ENCODE measurements at regions not wholly inside any gene's neighbourhood (a gene's known extent, or its start where the extent isn't known, plus 50 kb on each side); places are given as distances from the start of the nearest gene placed in this dataset.

GRCh38 chr14:54048736-54049135 lies 92.1 kb upstream of the BMP4 start:
- H3K27ac ChIP-seq (ENCODE audit: low read length): no peak overlapping the region
- H3K27me3 ChIP-seq (ENCODE audit: low read depth, low read length): no peaks in the 10 kb centered on the region
- H3K36me3 ChIP-seq (ENCODE audit: control insufficient read depth in 1 of 2, insufficient read depth in 2 of 2, low read length in 2 of 2): no peaks in the 10 kb centered on the region
- H3K4me3 ChIP-seq (ENCODE audit: low read depth in 1 of 2, low read length in 2 of 2): no peak overlapping the region
- no peaks in the 10 kb centered on the region for H3K9me3 ChIP-seq (ENCODE audit: control insufficient read depth in 1 of 2, low read length in 2 of 2)
- H3K4me1 ChIP-seq (ENCODE audit: control insufficient read depth in 1 of 2, insufficient read depth in 2 of 2, low read length in 2 of 2): no peaks in the 10 kb centered on the region

GRCh38 chr14:54050759-54051158 lies 94.1 kb upstream of the BMP4 start:
- no peak overlapping the region for H3K27ac ChIP-seq (ENCODE audit: low read length)
- H3K36me3 ChIP-seq (ENCODE audit: control insufficient read depth in 1 of 2, insufficient read depth in 2 of 2, low read length in 2 of 2): no peaks in the 10 kb centered on the region
- H3K27me3 ChIP-seq (ENCODE audit: low read depth, low read length): no peaks in the 10 kb centered on the region
- H3K4me1 ChIP-seq (ENCODE audit: control insufficient read depth in 1 of 2, insufficient read depth in 2 of 2, low read length in 2 of 2): no peaks in the 10 kb centered on the region
- H3K9me3 ChIP-seq (ENCODE audit: control insufficient read depth in 1 of 2, low read length in 2 of 2): no peaks in the 10 kb centered on the region
- no peak overlapping the region for H3K4me3 ChIP-seq (ENCODE audit: low read depth in 1 of 2, low read length in 2 of 2)

GRCh38 chr14:54052696-54053385 lies 96.2 kb upstream of the BMP4 start:
- H3K4me1 ChIP-seq (ENCODE audit: control insufficient read depth in 1 of 2, insufficient read depth in 2 of 2, low read length in 2 of 2): no peaks in the 10 kb centered on the region
- no peaks in the 10 kb centered on the region for H3K27me3 ChIP-seq (ENCODE audit: low read depth, low read length)
- H3K9me3 ChIP-seq (ENCODE audit: control insufficient read depth in 1 of 2, low read length in 2 of 2): no peaks in the 10 kb centered on the region
- no peaks in the 10 kb centered on the region for H3K36me3 ChIP-seq (ENCODE audit: control insufficient read depth in 1 of 2, insufficient read depth in 2 of 2, low read length in 2 of 2)
- no peak overlapping the region for H3K4me3 ChIP-seq (ENCODE audit: low read depth in 1 of 2, low read length in 2 of 2)
- no peak overlapping the region for H3K27ac ChIP-seq (ENCODE audit: low read length)

GRCh38 chr14:54053386-54053745 lies 96.7 kb upstream of the BMP4 start:
- Histone ChIP-seq H3K4me1 (ENCODE audit: control insufficient read depth in 1 of 2, insufficient read depth in 2 of 2, low read length in 2 of 2) (no peaks in the 10 kb centered on the region), H3K27me3 (ENCODE audit: low read depth, low read length) (no peaks in the 10 kb centered on the region), H3K36me3 (ENCODE audit: control insufficient read depth in 1 of 2, insufficient read depth in 2 of 2, low read length in 2 of 2) (no peaks in the 10 kb centered on the region), H3K4me3 (ENCODE audit: low read depth in 1 of 2, low read length in 2 of 2) (no peak overlapping the region), H3K27ac (ENCODE audit: low read length) (no peak overlapping the region), H3K9me3 (ENCODE audit: control insufficient read depth in 1 of 2, low read length in 2 of 2) (no peaks in the 10 kb centered on the region)

- Histone ChIP-seq H3K4me3 (ENCODE audit: low read depth in 1 of 2, low read length in 2 of 2) (no peak overlapping the region), H3K27me3 (ENCODE audit: low read depth, low read length) (no peaks in the 10 kb centered on the region), H3K36me3 (ENCODE audit: control insufficient read depth in 1 of 2, insufficient read depth in 2 of 2, low read length in 2 of 2) (no peaks in the 10 kb centered on the region), H3K27ac (ENCODE audit: low read length) (no peak overlapping the region), H3K4me1 (ENCODE audit: control insufficient read depth in 1 of 2, insufficient read depth in 2 of 2, low read length in 2 of 2) (no peaks in the 10 kb centered on the region), H3K9me3 (ENCODE audit: control insufficient read depth in 1 of 2, low read length in 2 of 2) (no peaks in the 10 kb centered on the region)
Measured at GRCh38 chr14:54058505-54058904, 101.9 kb upstream of the BMP4 start.

GRCh38 chr14:54083549-54084239 lies 127.1 kb upstream of the BMP4 start:
- H3K4me1 ChIP-seq (ENCODE audit: control insufficient read depth in 1 of 2, insufficient read depth in 2 of 2, low read length in 2 of 2): no peaks in the 10 kb centered on the region
- no peaks in the 10 kb centered on the region for H3K36me3 ChIP-seq (ENCODE audit: control insufficient read depth in 1 of 2, insufficient read depth in 2 of 2, low read length in 2 of 2)
- H3K4me3 ChIP-seq (ENCODE audit: low read depth in 1 of 2, low read length in 2 of 2): no peak overlapping the region

GRCh38 chr14:54085232-54085761 lies 128.7 kb upstream of the BMP4 start:
- H3K36me3 ChIP-seq (ENCODE audit: control insufficient read depth in 1 of 2, insufficient read depth in 2 of 2, low read length in 2 of 2): no peaks in the 10 kb centered on the region
- H3K27me3 ChIP-seq (ENCODE audit: low read depth, low read length): no peaks in the 10 kb centered on the region
- no peaks in the 10 kb centered on the region for H3K4me1 ChIP-seq (ENCODE audit: control insufficient read depth in 1 of 2, insufficient read depth in 2 of 2, low read length in 2 of 2)
- no peak overlapping the region for H3K4me3 ChIP-seq (ENCODE audit: low read depth in 1 of 2, low read length in 2 of 2)
- H3K9me3 ChIP-seq (ENCODE audit: control insufficient read depth in 1 of 2, low read length in 2 of 2): peaks cover 0 to 4% of the 10 kb centered on the region in 2 donors
- H3K27ac ChIP-seq (ENCODE audit: low read length): no peak overlapping the region

More at GRCh38 chr14:54083549-54084239, 127.1 kb upstream of the BMP4 start:
- Histone ChIP-seq H3K27me3 (ENCODE audit: low read depth, low read length) (no peaks in the 10 kb centered on the region), H3K9me3 (ENCODE audit: control insufficient read depth in 1 of 2, low read length in 2 of 2) (peaks cover 0 to 4% of the 10 kb centered on the region in 2 donors), H3K27ac (ENCODE audit: low read length) (no peak overlapping the region)

GRCh38 chr14:54085841-54086240 lies 129.2 kb upstream of the BMP4 start:
- Histone ChIP-seq H3K27me3 (ENCODE audit: low read depth, low read length) (no peaks in the 10 kb centered on the region), H3K36me3 (ENCODE audit: control insufficient read depth in 1 of 2, insufficient read depth in 2 of 2, low read length in 2 of 2) (no peaks in the 10 kb centered on the region), H3K4me3 (ENCODE audit: low read depth in 1 of 2, low read length in 2 of 2) (no peak overlapping the region), H3K27ac (ENCODE audit: low read length) (no peak overlapping the region), H3K9me3 (ENCODE audit: control insufficient read depth in 1 of 2, low read length in 2 of 2) (peaks cover 0 to 7% of the 10 kb centered on the region in 2 donors), H3K4me1 (ENCODE audit: control insufficient read depth in 1 of 2, insufficient read depth in 2 of 2, low read length in 2 of 2) (no peaks in the 10 kb centered on the region)

- no peak overlapping the region for H3K4me3 ChIP-seq (ENCODE audit: low read depth in 1 of 2, low read length in 2 of 2)
- H3K9me3 ChIP-seq (ENCODE audit: control insufficient read depth in 1 of 2, low read length in 2 of 2): peaks cover 0 to 9% of the 10 kb centered on the region in 2 donors
- no peaks in the 10 kb centered on the region for H3K4me1 ChIP-seq (ENCODE audit: control insufficient read depth in 1 of 2, insufficient read depth in 2 of 2, low read length in 2 of 2)
- no peak overlapping the region for H3K27ac ChIP-seq (ENCODE audit: low read length)
- H3K36me3 ChIP-seq (ENCODE audit: control insufficient read depth in 1 of 2, insufficient read depth in 2 of 2, low read length in 2 of 2): no peaks in the 10 kb centered on the region
- no peaks in the 10 kb centered on the region for H3K27me3 ChIP-seq (ENCODE audit: low read depth, low read length)
Measured at GRCh38 chr14:54086767-54087166, 130.1 kb upstream of the BMP4 start.

GRCh38 chr14:54087376-54087775 lies 130.8 kb upstream of the BMP4 start:
- H3K4me3 ChIP-seq (ENCODE audit: low read depth in 1 of 2, low read length in 2 of 2): no peak overlapping the region
- H3K9me3 ChIP-seq (ENCODE audit: control insufficient read depth in 1 of 2, low read length in 2 of 2): peaks cover 0 to 9% of the 10 kb centered on the region in 2 donors
- no peaks in the 10 kb centered on the region for H3K36me3 ChIP-seq (ENCODE audit: control insufficient read depth in 1 of 2, insufficient read depth in 2 of 2, low read length in 2 of 2)
- H3K27ac ChIP-seq (ENCODE audit: low read length): no peak overlapping the region
- H3K27me3 ChIP-seq (ENCODE audit: low read depth, low read length): no peaks in the 10 kb centered on the region
- H3K4me1 ChIP-seq (ENCODE audit: control insufficient read depth in 1 of 2, insufficient read depth in 2 of 2, low read length in 2 of 2): no peaks in the 10 kb centered on the region

- no peaks in the 10 kb centered on the region for H3K27me3 ChIP-seq (ENCODE audit: low read depth, low read length)
Measured at GRCh38 chr14:54088271-54088670, 131.6 kb upstream of the BMP4 start.

More at GRCh38 chr14:54088271-54088670, 131.6 kb upstream of the BMP4 start:
- Histone ChIP-seq H3K36me3 (ENCODE audit: control insufficient read depth in 1 of 2, insufficient read depth in 2 of 2, low read length in 2 of 2) (no peaks in the 10 kb centered on the region), H3K27ac (ENCODE audit: low read length) (no peak overlapping the region), H3K4me3 (ENCODE audit: low read depth in 1 of 2, low read length in 2 of 2) (no peak overlapping the region), H3K9me3 (ENCODE audit: control insufficient read depth in 1 of 2, low read length in 2 of 2) (peaks cover 0 to 11% of the 10 kb centered on the region in 2 donors), H3K4me1 (ENCODE audit: control insufficient read depth in 1 of 2, insufficient read depth in 2 of 2, low read length in 2 of 2) (no peaks in the 10 kb centered on the region)
